ENCODE measurements at regions not wholly inside any gene's neighbourhood (a gene's known extent, or its start where the extent isn't known, plus 50 kb on each side); places are given as distances from the start of the nearest gene placed in this dataset.

GRCh38 chr1:87927391-87928280 lies 599.0 kb downstream of the LMO4 start:
- Histone ChIP-seq H3K4me1 (ENCODE audit: insufficient read depth, low read length, poor library complexity, severe bottlenecking) (peaks cover 23% of the 10 kb centered on the region), H3K4me3 (ENCODE audit: low read depth, low read length, poor library complexity, severe bottlenecking) (no peak overlapping the region), H3K36me3 (ENCODE audit: insufficient read depth, low read length, poor library complexity, severe bottlenecking) (no peaks in the 10 kb centered on the region), H3K9me3 (ENCODE audit: low read depth, low read length, poor library complexity, severe bottlenecking) (peaks cover 7% of the 10 kb centered on the region), H3K27ac (ENCODE audit: low read depth, low read length, poor library complexity, severe bottlenecking) (no peak overlapping the region), H3K27me3 (replicated peaks; ENCODE audit: insufficient read depth, low read depth, low read length, poor library complexity) (no peaks in the 10 kb centered on the region)
- ChIA-PET POLR2A (ENCODE audit: low non-redundant PET) (no interaction called here), CTCF (no interaction called here)
- BruUV-seq (replicated peaks) = no TSS peak
- no peak for TF ChIP-seq EZH2 (IDR thresholded peaks at IDR 0.05; ENCODE audit: borderline replicate concordance, low read depth, low read length, poor library complexity, severe bottlenecking)
- TF ChIP-seq CTCF (conservative IDR thresholded peaks at IDR 0.05; ENCODE audit: low read depth, low read length) = no peak
- intact Hi-C loops (cut with micrococcal nuclease; ENCODE audit: unreplicated experiment) = no loop called here
- DNase-seq (ENCODE audit: low spot score) = no peak

- POLR2A ChIA-PET (ENCODE audit: low non-redundant PET) = no interaction called here
Observed at GRCh38 chr1:87928623-87929022, 599.9 kb downstream of the LMO4 start.

GRCh38 chr1:87929906-87930305 lies 601.2 kb downstream of the LMO4 start:
- no peak for TF ChIP-seq EZH2 (IDR thresholded peaks at IDR 0.05; ENCODE audit: borderline replicate concordance, low read depth, low read length, poor library complexity, severe bottlenecking)
- no peak for TF ChIP-seq CTCF (conservative IDR thresholded peaks at IDR 0.05; ENCODE audit: low read depth, low read length)
- BruUV-seq (replicated peaks) = no TSS peak
- intact Hi-C loops (cut with micrococcal nuclease; ENCODE audit: unreplicated experiment) = no loop called here
- CTCF ChIA-PET = interaction anchor here (0.8 kb wide), 1 partner anchor 131 kb away, joined by 3 read pairs; no protein-coding TSS in a partner anchor
- peak; percentile 88 for DNase-seq (ENCODE audit: low spot score)
- no peaks in the 10 kb centered on the region for H3K36me3 ChIP-seq (ENCODE audit: insufficient read depth, low read length, poor library complexity, severe bottlenecking)
- H3K27me3 ChIP-seq (replicated peaks; ENCODE audit: insufficient read depth, low read depth, low read length, poor library complexity) = no peaks in the 10 kb centered on the region
- H3K27ac ChIP-seq (ENCODE audit: low read depth, low read length, poor library complexity, severe bottlenecking) = peak overlapping the region; percentile 29
- H3K9me3 ChIP-seq (ENCODE audit: low read depth, low read length, poor library complexity, severe bottlenecking) = peaks cover 7% of the 10 kb centered on the region
- POLR2A ChIA-PET (ENCODE audit: low non-redundant PET) = no interaction called here
- no peak overlapping the region for H3K4me3 ChIP-seq (ENCODE audit: low read depth, low read length, poor library complexity, severe bottlenecking)
- H3K4me1 ChIP-seq (ENCODE audit: insufficient read depth, low read length, poor library complexity, severe bottlenecking) = peaks cover 23% of the 10 kb centered on the region

More at GRCh38 chr1:87928623-87929022, 599.9 kb downstream of the LMO4 start:
- Histone ChIP-seq H3K27ac (ENCODE audit: low read depth, low read length, poor library complexity, severe bottlenecking) (no peak overlapping the region), H3K4me1 (ENCODE audit: insufficient read depth, low read length, poor library complexity, severe bottlenecking) (peaks cover 23% of the 10 kb centered on the region), H3K36me3 (ENCODE audit: insufficient read depth, low read length, poor library complexity, severe bottlenecking) (no peaks in the 10 kb centered on the region), H3K27me3 (replicated peaks; ENCODE audit: insufficient read depth, low read depth, low read length, poor library complexity) (no peaks in the 10 kb centered on the region), H3K9me3 (ENCODE audit: low read depth, low read length, poor library complexity, severe bottlenecking) (peaks cover 7% of the 10 kb centered on the region), H3K4me3 (ENCODE audit: low read depth, low read length, poor library complexity, severe bottlenecking) (no peak overlapping the region)
- CTCF ChIA-PET = no interaction called here
- TF ChIP-seq EZH2 (IDR thresholded peaks at IDR 0.05; ENCODE audit: borderline replicate concordance, low read depth, low read length, poor library complexity, severe bottlenecking) (no peak), CTCF (conservative IDR thresholded peaks at IDR 0.05; ENCODE audit: low read depth, low read length) (no peak)
- intact Hi-C loops (cut with micrococcal nuclease; ENCODE audit: unreplicated experiment) = no loop called here
- DNase-seq (ENCODE audit: low spot score) = no peak
- BruUV-seq (replicated peaks) = no TSS peak

Data from A673 (cell line).